B cell (primary cell): ENCODE measurements at regions not wholly inside any gene's neighbourhood (a gene's known extent, or its start where the extent isn't known, plus 50 kb on each side); places are given as distances from the start of the nearest gene placed in this dataset.

Source experiments
- ATAC-seq: fragments of 200-7000 bp; cut with Tn5 transposase; one replicate; pipeline ENCODE4 v1.10.0; 2021; ENCODE audit warnings: low read depth, mild to moderate bottlenecking, moderate number of reproducible peaks, moderate library complexity
- CTCF ChIA-PET: fragments of 350-600 bp; sonication (Branson Sonifier 250); formaldehyde crosslinking; loops from one replicate; lab custom pipeline; 2021; ENCODE audit warnings: antibody characterized with exemption, inconsistent platforms; lab: Charles Lee
- POLR2A ChIA-PET: fragments of 350-600 bp; sonication (Branson Sonifier 250); formaldehyde crosslinking; loops from one replicate; lab custom pipeline; 2021; ENCODE audit warnings: antibody characterized with exemption; lab: Charles Lee
- DNase-seq: peaks from one replicate; pipeline ENCODE4 v3.0.0; 2013
- H2AFZ ChIP-seq: 2 replicates; pipeline ENCODE4 v1.6.1; 2012; ENCODE audit warnings: mild to moderate bottlenecking, low read depth, low read length; ENCODE audit not compliant: insufficient read depth, poor library complexity, severe bottlenecking
- H3K27ac ChIP-seq, 2 donors: 1 replicate in 1 of 2; 2 replicates in 1 of 2; pipeline ENCODE4 v1.5.1; 2012 to 2013; ENCODE audit warnings: low read length in 2 of 2, mild to moderate bottlenecking in 2 of 2, moderate library complexity in 1 of 2
- H3K27me3 ChIP-seq, 4 experiments: fragments of 200-600 bp in 1 of 4; sonication (generic) in 1 of 4; replicated peaks in 1 of 4; 1 replicate in 2 of 4; 2 replicates in 2 of 4; pipeline versions ENCODE4 v1.6.1 to v1.7.0; 2013 to 2016; ENCODE audit warnings: low read length in 3 of 4, mild to moderate bottlenecking in 2 of 4, mixed read lengths in 1 of 4, moderate library complexity in 1 of 4; ENCODE audit not compliant: insufficient read depth in 4 of 4, control insufficient read depth in 3 of 4; ENCODE audit errors: control extremely low read depth in 1 of 4
- H3K36me3 ChIP-seq, 2 experiments: replicated peaks in 1 of 2; 1 replicate in 1 of 2; 2 replicates in 1 of 2; pipeline versions ENCODE4 v1.6.1 to v1.7.1; 2013; ENCODE audit warnings: low read length in 1 of 2; ENCODE audit not compliant: insufficient read depth in 2 of 2, control insufficient read depth in 1 of 2; ENCODE audit errors: control extremely low read depth in 1 of 2, extremely low read depth in 1 of 2
- H3K4me1 ChIP-seq, 2 donors: fragments of 200-600 bp in 1 of 2; sonication (generic) in 1 of 2; 1 replicate in 1 of 2; 2 replicates in 1 of 2; pipeline versions ENCODE4 v1.5.1 to v1.6.1; 2013 to 2017; ENCODE audit warnings: low read length in 2 of 2; ENCODE audit not compliant: control insufficient read depth in 2 of 2, insufficient read depth in 2 of 2
- H3K4me2 ChIP-seq: replicated peaks from 2 replicates; pipeline ENCODE3; 2012; ENCODE audit warnings: mild to moderate bottlenecking, low read depth, low read length; ENCODE audit not compliant: poor library complexity, severe bottlenecking
- H3K4me3 ChIP-seq, 5 experiments: fragments of 200-600 bp in 1 of 5; sonication (generic) in 1 of 5; 1 replicate in 3 of 5; 2 replicates in 2 of 5; pipeline versions ENCODE4 v1.5.1 to v1.7.0; 2011 to 2016; ENCODE audit warnings: low read length in 4 of 5, mild to moderate bottlenecking in 4 of 5, low read depth in 2 of 5, control low read depth in 1 of 5, moderate library complexity in 1 of 5; ENCODE audit not compliant: insufficient read depth in 1 of 5; ENCODE audit errors: control extremely low read depth in 1 of 5, extremely low read depth in 1 of 5
- H3K79me2 ChIP-seq: fragments of 200-600 bp; sonication (generic); one replicate; pipeline ENCODE4 v1.6.0; 2016; ENCODE audit warnings: low read length; ENCODE audit not compliant: control insufficient read depth, insufficient read depth
- H3K9ac ChIP-seq: fragments of 200-600 bp; sonication (generic); 2 replicates; pipeline ENCODE4 v1.6.1; 2017; ENCODE audit warnings: mild to moderate bottlenecking, low read length, moderate library complexity
- H3K9me3 ChIP-seq, 3 donors: one replicate each; pipeline versions ENCODE4 v1.6.1 to v1.7.1; 2013; ENCODE audit warnings: low read length in 2 of 3; ENCODE audit not compliant: control insufficient read depth in 2 of 3, insufficient read depth in 1 of 3; ENCODE audit errors: control extremely low read depth in 1 of 3
- H4K20me1 ChIP-seq: 2 replicates; pipeline ENCODE4 v1.6.0; 2012; ENCODE audit warnings: mild to moderate bottlenecking, low read length; ENCODE audit not compliant: insufficient read depth, control insufficient read depth, poor library complexity, severe bottlenecking
- H3K27ac Mint-ChIP-seq: one replicate; pipeline ENCODE4 v1.8.0; 2021; ENCODE audit warnings: mixed read lengths
- H3K27me3 Mint-ChIP-seq: one replicate; pipeline ENCODE4 v1.8.0; 2021; ENCODE audit warnings: mixed read lengths
- H3K4me1 Mint-ChIP-seq: one replicate; pipeline ENCODE4 v1.8.0; 2021; ENCODE audit warnings: mixed read lengths
- H3K4me3 Mint-ChIP-seq: one replicate; pipeline ENCODE4 v1.8.0; 2021; ENCODE audit warnings: mixed read lengths
- H3K9me3 Mint-ChIP-seq: one replicate; pipeline ENCODE4 v1.8.0; 2022; ENCODE audit warnings: mixed read lengths; ENCODE audit not compliant: insufficient read depth
- EZH2 ChIP-seq: IDR thresholded peaks from 2 replicates; pipeline ENCODE4 v1.6.1; 2012; ENCODE audit warnings: borderline replicate concordance, low read depth, mild to moderate bottlenecking, moderate library complexity, low read length; ENCODE audit not compliant: insufficient read depth, poor library complexity, severe bottlenecking
- WGBS: methylation state at CpG from one replicate; pipeline ENCODE4 v1.1.5; 2013; ENCODE audit warnings: missing lambda C conversion rate; ENCODE audit not compliant: insufficient coverage; 5-methylcytosine and 5-hydroxymethylcytosine counted together
- intact Hi-C: fragments of 100-400 bp; cut with micrococcal nuclease; formaldehyde crosslinking; loops from one replicate; pipeline ENCODE4 v1.10.0; 2022
- TF ChIP-seq, protein P1 (sequence below): fragments of 200-600 bp; IDR thresholded peaks from one replicate; pipeline ENCODE4 v1.8.0; 2022; ENCODE audit warnings: antibody characterized with exemption, mild to moderate bottlenecking

DNA sequence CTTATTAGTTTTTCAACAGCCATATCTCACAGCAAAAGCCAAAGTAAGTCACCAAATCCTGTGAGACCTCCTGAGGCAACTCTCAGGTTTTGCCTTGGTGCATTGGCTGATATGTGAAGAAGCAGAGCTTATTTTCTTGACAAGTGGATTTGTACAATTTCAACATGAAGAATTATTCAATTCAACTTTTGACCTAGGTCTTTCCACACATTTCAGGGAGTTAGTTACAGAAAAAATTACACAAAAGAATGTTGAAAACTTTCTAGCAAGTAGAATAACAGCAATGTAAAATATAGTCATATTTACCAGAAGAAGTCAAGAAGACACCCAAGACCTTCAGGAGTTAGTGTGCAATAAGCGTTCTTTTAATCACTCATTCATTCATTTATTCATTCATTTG is 62.4 kb upstream of the ADRB2 start:
- H2AFZ ChIP-seq = no peak overlapping the region
- TF ChIP-seq, protein P1, sequence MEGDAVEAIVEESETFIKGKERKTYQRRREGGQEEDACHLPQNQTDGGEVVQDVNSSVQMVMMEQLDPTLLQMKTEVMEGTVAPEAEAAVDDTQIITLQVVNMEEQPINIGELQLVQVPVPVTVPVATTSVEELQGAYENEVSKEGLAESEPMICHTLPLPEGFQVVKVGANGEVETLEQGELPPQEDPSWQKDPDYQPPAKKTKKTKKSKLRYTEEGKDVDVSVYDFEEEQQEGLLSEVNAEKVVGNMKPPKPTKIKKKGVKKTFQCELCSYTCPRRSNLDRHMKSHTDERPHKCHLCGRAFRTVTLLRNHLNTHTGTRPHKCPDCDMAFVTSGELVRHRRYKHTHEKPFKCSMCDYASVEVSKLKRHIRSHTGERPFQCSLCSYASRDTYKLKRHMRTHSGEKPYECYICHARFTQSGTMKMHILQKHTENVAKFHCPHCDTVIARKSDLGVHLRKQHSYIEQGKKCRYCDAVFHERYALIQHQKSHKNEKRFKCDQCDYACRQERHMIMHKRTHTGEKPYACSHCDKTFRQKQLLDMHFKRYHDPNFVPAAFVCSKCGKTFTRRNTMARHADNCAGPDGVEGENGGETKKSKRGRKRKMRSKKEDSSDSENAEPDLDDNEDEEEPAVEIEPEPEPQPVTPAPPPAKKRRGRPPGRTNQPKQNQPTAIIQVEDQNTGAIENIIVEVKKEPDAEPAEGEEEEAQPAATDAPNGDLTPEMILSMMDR = no peak
- no peak for TF ChIP-seq EZH2
- Mint-ChIP-seq H3K4me1 (peaks cover 2% of the 10 kb centered on the region), H3K27me3 (no peaks in the 10 kb centered on the region), H3K4me3 (no peak overlapping the region), H3K27ac (no peak overlapping the region), H3K9me3 (no peaks in the 10 kb centered on the region)
- ATAC-seq (no peak), DNase-seq (no peak)
- POLR2A ChIA-PET = no interaction called here
- no peak overlapping the region for H3K4me3 ChIP-seq
- CTCF ChIA-PET = no interaction called here
- H3K4me2 ChIP-seq = no peak overlapping the region
- no peak overlapping the region for H3K27ac ChIP-seq
- intact Hi-C loops = no loop called here
- no peaks in the 10 kb centered on the region for H3K9me3 ChIP-seq
- no CpG with 5 or more reads among the region's 1 CpG for WGBS
- no peaks in the 10 kb centered on the region for H3K79me2 ChIP-seq
- no peaks in the 10 kb centered on the region for H3K27me3 ChIP-seq
- no peaks in the 10 kb centered on the region for H4K20me1 ChIP-seq
- H3K4me1 ChIP-seq = no peaks in the 10 kb centered on the region
- H3K9ac ChIP-seq = no peak overlapping the region
- no peaks in the 10 kb centered on the region for H3K36me3 ChIP-seq

DNA sequence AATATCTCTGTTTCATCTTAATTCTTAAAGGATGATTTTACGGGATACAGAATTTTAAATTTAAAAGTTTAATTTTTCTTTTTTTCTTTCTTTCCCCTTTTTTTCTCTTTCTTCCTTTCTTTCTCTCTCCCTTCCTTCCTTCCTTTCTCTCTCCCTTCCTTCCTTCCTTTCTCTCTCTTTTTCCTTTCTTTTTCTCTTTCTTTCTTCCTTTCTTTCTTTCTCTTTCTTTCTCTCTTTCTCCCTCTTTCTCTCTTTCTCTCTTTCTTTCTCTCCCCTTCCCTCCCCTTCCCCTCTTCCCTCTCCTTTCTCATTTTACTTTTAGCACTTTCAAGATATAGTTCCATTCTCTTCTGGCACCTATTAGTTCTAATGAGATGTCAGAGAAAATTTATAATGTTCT is 61.4 kb upstream of the ADRB2 start:
- ATAC-seq = no peak
- H3K27me3 Mint-ChIP-seq = no peaks in the 10 kb centered on the region
- POLR2A ChIA-PET = no interaction called here

More for the DNA sequence above, 61.4 kb upstream of the ADRB2 start:
- Histone ChIP-seq H3K9ac (no peak overlapping the region), H3K4me1 (no peaks in the 10 kb centered on the region), H3K27ac (no peak overlapping the region), H3K4me3 (no peak overlapping the region), H4K20me1 (no peaks in the 10 kb centered on the region), H3K9me3 (no peaks in the 10 kb centered on the region), H3K4me2 (no peak overlapping the region), H2AFZ (no peak overlapping the region), H3K36me3 (no peaks in the 10 kb centered on the region), H3K79me2 (no peaks in the 10 kb centered on the region), H3K27me3 (no peaks in the 10 kb centered on the region)
- TF ChIP-seq, protein P1 = no peak
- no peak for TF ChIP-seq EZH2
- intact Hi-C loops = no loop called here
- CTCF ChIA-PET = no interaction called here
- H3K4me1 Mint-ChIP-seq = peaks cover 2% of the 10 kb centered on the region
- no CpG with 5 or more reads among the region's 1 CpG for WGBS
- no peak overlapping the region for H3K27ac Mint-ChIP-seq
- no peak for DNase-seq
- H3K9me3 Mint-ChIP-seq = no peaks in the 10 kb centered on the region
- H3K4me3 Mint-ChIP-seq = no peak overlapping the region
